H1 (cell line): ENCODE measurements at regions not wholly inside any gene's neighbourhood (a gene's known extent, or its start where the extent isn't known, plus 50 kb on each side); places are given as distances from the start of the nearest gene placed in this dataset.

Experiments
- CTCF ChIA-PET: fragments of 300-600 bp; sonication (Branson Sonifier 250); formaldehyde crosslinking; loops from one replicate; lab custom pipeline; 2021; ENCODE audit not compliant: partially characterized antibody; lab: Charles Lee
- POLR2A ChIA-PET: fragments of 300-600 bp; sonication (Branson Sonifier 250); formaldehyde crosslinking; loops from one replicate; lab custom pipeline; 2021; ENCODE audit warnings: inconsistent platforms; ENCODE audit not compliant: partially characterized antibody; lab: Charles Lee
- DNase-seq, 2 experiments: peaks; one replicate each; pipeline versions ENCODE4 v3.0.0 to v3.0.0-alpha.2; 2010 to 2022; ENCODE audit warnings: low spot score in 2 of 2, low read depth in 1 of 2, mixed read lengths in 1 of 2
- FAIRE-seq: peaks from 2 replicates; lab custom pipeline; 2011; peaks lifted over from hg19 to GRCh38; lab: Jason Lieb, UNC
- H2AFZ ChIP-seq: 2 replicates; pipeline ENCODE4 v1.8.1; 2012; ENCODE audit warnings: low read length, inconsistent platforms
- H2AK5ac ChIP-seq: 2 replicates; pipeline ENCODE4 v1.6.1; 2013; ENCODE audit warnings: low read depth, low read length
- H2BK120ac ChIP-seq: replicated peaks from 2 replicates; pipeline ENCODE3; 2013; ENCODE audit warnings: low read depth, low read length, inconsistent platforms
- H2BK12ac ChIP-seq: 2 replicates; pipeline ENCODE4 v1.6.1; 2013; ENCODE audit warnings: low read depth, low read length
- H2BK15ac ChIP-seq: 2 replicates; pipeline ENCODE4 v1.6.1; 2013; ENCODE audit warnings: low read length
- H2BK20ac ChIP-seq: 2 replicates; pipeline ENCODE4 v1.6.1; 2013; ENCODE audit warnings: low read length
- H2BK5ac ChIP-seq: 2 replicates; pipeline ENCODE4 v1.6.1; 2013; ENCODE audit warnings: low read depth, low read length
- H3K14ac ChIP-seq: 2 replicates; pipeline ENCODE4 v1.6.1; 2013; ENCODE audit warnings: inconsistent platforms; ENCODE audit not compliant: insufficient read length
- H3K18ac ChIP-seq: 2 replicates; pipeline ENCODE4 v1.6.1; 2013; ENCODE audit warnings: low read length; ENCODE audit errors: extremely low read depth
- H3K23ac ChIP-seq: 2 replicates; pipeline ENCODE4 v1.6.1; 2013; ENCODE audit warnings: inconsistent platforms; ENCODE audit not compliant: insufficient read length
- H3K23me2 ChIP-seq: 2 replicates; pipeline ENCODE4 v1.6.1; 2013; ENCODE audit warnings: low read depth, low read length
- H3K27ac ChIP-seq: 2 replicates; pipeline ENCODE4 v1.6.1; 2011; ENCODE audit warnings: low read depth, low read length, inconsistent platforms
- H3K27me3 ChIP-seq, 4 experiments: replicated peaks in 1 of 4; 1 replicate in 1 of 4; 2 replicates in 3 of 4; pipeline versions ENCODE4 v1.6.1 to v1.8.1; 2011 to 2013; ENCODE audit warnings: low read length in 3 of 4, mild to moderate bottlenecking in 3 of 4, inconsistent platforms in 2 of 4, mixed read lengths in 2 of 4, moderate library complexity in 1 of 4; ENCODE audit not compliant: control insufficient read depth in 3 of 4, insufficient read depth in 3 of 4; ENCODE audit errors: extremely low read depth in 1 of 4
- H3K36me3 ChIP-seq, 4 experiments: 2 replicates each; pipeline versions ENCODE4 v1.6.1 to v1.8.1; 2011 to 2013; ENCODE audit warnings: mild to moderate bottlenecking in 4 of 4, low read length in 3 of 4, moderate library complexity in 2 of 4, control low read depth in 1 of 4, inconsistent platforms in 1 of 4; ENCODE audit not compliant: insufficient read depth in 4 of 4, control insufficient read depth in 2 of 4
- H3K4ac ChIP-seq: replicated peaks from 2 replicates; pipeline ENCODE3; 2013; ENCODE audit warnings: low read length, low read depth, mixed read lengths, inconsistent platforms; ENCODE audit not compliant: insufficient read length
- H3K4me1 ChIP-seq, 4 experiments: replicated peaks in 1 of 4; 1 replicate in 1 of 4; 2 replicates in 3 of 4; pipeline versions ENCODE4 v1.6.1 to v1.8.1; 2011 to 2013; ENCODE audit warnings: low read length in 3 of 4, inconsistent platforms in 2 of 4, mixed read lengths in 1 of 4; ENCODE audit not compliant: insufficient read depth in 4 of 4, control insufficient read depth in 3 of 4
- H3K4me2 ChIP-seq, 2 experiments: 2 replicates each; pipeline versions ENCODE4 v1.6.1 to v1.8.1; 2011 to 2013; ENCODE audit warnings: low read depth in 2 of 2, low read length in 2 of 2, control low read depth in 1 of 2, inconsistent platforms in 1 of 2, mild to moderate bottlenecking in 1 of 2; ENCODE audit not compliant: insufficient read depth in 1 of 2
- H3K4me3 ChIP-seq, 4 experiments: fragments of 200-600, 300-600 bp in 1 of 4; sonication (generic), shearing (Covaris generic), sonication (Bioruptor Twin) in 1 of 4; 2 replicates each; pipeline versions ENCODE4 v1.5.1 to v1.8.1; 2011 to 2016; ENCODE audit warnings: low read length in 4 of 4, low read depth in 3 of 4, control low read depth in 2 of 4, inconsistent platforms in 2 of 4, mild to moderate bottlenecking in 2 of 4, mixed read lengths in 1 of 4, moderate library complexity in 1 of 4; ENCODE audit not compliant: insufficient read depth in 2 of 4; ENCODE audit errors: extremely low read depth in 1 of 4
- H3K56ac ChIP-seq: replicated peaks from 2 replicates; pipeline ENCODE3; 2013; ENCODE audit warnings: low read depth, mild to moderate bottlenecking, mixed read lengths, low read length, inconsistent platforms; ENCODE audit not compliant: insufficient read length
- H3K79me1 ChIP-seq: 2 replicates; pipeline ENCODE4 v1.6.1; 2013; ENCODE audit warnings: low read depth, low read length, control low read depth
- H3K79me2 ChIP-seq, 2 experiments: 2 replicates each; pipeline versions ENCODE4 v1.6.1 to v1.8.1; 2012 to 2013; ENCODE audit warnings: low read length in 2 of 2, mild to moderate bottlenecking in 2 of 2, inconsistent platforms in 1 of 2; ENCODE audit not compliant: insufficient read depth in 2 of 2, control insufficient read depth in 1 of 2
- H3K9ac ChIP-seq, 4 experiments: replicated peaks in 1 of 4; 1 replicate in 1 of 4; 2 replicates in 3 of 4; pipeline versions ENCODE4 v1.6.1 to v1.8.1; 2011 to 2013; ENCODE audit warnings: low read depth in 3 of 4, low read length in 3 of 4, control low read depth in 2 of 4, mild to moderate bottlenecking in 2 of 4, moderate library complexity in 2 of 4, inconsistent platforms in 1 of 4; ENCODE audit errors: extremely low read depth in 1 of 4
- H3K9me3 ChIP-seq, 2 experiments: 2 replicates each; pipeline versions ENCODE4 v1.6.1 to v1.8.1; 2012 to 2013; ENCODE audit warnings: mild to moderate bottlenecking in 2 of 2, moderate library complexity in 2 of 2, control low read depth in 1 of 2, inconsistent platforms in 1 of 2, low read depth in 1 of 2, low read length in 1 of 2, mixed read lengths in 1 of 2; ENCODE audit not compliant: insufficient read depth in 2 of 2
- H4K20me1 ChIP-seq, 2 experiments: replicated peaks in 1 of 2; 2 replicates each; pipeline versions ENCODE3 to v1.8.1; 2011 to 2013; ENCODE audit warnings: inconsistent platforms in 2 of 2, low read length in 2 of 2, mild to moderate bottlenecking in 1 of 2; ENCODE audit not compliant: insufficient read depth in 2 of 2, control insufficient read depth in 1 of 2
- H4K5ac ChIP-seq: 2 replicates; pipeline ENCODE4 v1.6.1; 2013; ENCODE audit warnings: low read length, low read depth, mixed read lengths, inconsistent platforms; ENCODE audit not compliant: insufficient read length
- H4K8ac ChIP-seq: 2 replicates; pipeline ENCODE4 v1.8.0; 2013; ENCODE audit warnings: mild to moderate bottlenecking, moderate library complexity, low read length, inconsistent platforms; ENCODE audit not compliant: insufficient read depth; ENCODE audit errors: extremely low read depth
- H4K91ac ChIP-seq: replicated peaks from 2 replicates; pipeline ENCODE3; 2013; ENCODE audit warnings: low read length, mixed read lengths, inconsistent platforms; ENCODE audit not compliant: insufficient read length
- BRCA1 ChIP-seq: IDR thresholded peaks from 2 replicates; pipeline ENCODE4 v1.6.1; 2012; ENCODE audit warnings: low read depth, low read length, improper control_type of control experiment
- CBX8 ChIP-seq: fragments of 300-800, 300-1000 bp; sonication (generic); IDR thresholded peaks from 2 replicates; pipeline ENCODE4 v1.7.1; 2016; ENCODE audit warnings: low read depth, low read length, borderline replicate concordance
- GTF2F1 ChIP-seq: IDR thresholded peaks from 2 replicates; pipeline ENCODE4 v1.6.1; 2012; ENCODE audit warnings: low read depth, low read length, improper control_type of control experiment, borderline replicate concordance
- HDAC6 ChIP-seq: IDR thresholded peaks from one replicate; pipeline ENCODE4 v1.7.1; 2012; ENCODE audit warnings: low read depth, mild to moderate bottlenecking, inconsistent platforms, low read length, moderate library complexity
- KDM5A ChIP-seq: fragments of 200-600 bp; IDR thresholded peaks from 2 replicates; pipeline ENCODE4 v1.7.1; 2012; ENCODE audit warnings: mild to moderate bottlenecking, low read length, inconsistent platforms, mixed read lengths
- MAFK ChIP-seq: IDR thresholded peaks from 2 replicates; pipeline ENCODE4 v1.6.1; 2012; ENCODE audit warnings: low read depth, mild to moderate bottlenecking, improper control_type of control experiment, low read length
- POLR2AphosphoS5 ChIP-seq: IDR thresholded peaks from 2 replicates; pipeline ENCODE4 v1.6.1; 2011; ENCODE audit warnings: low read depth, low read length
- RNF2 ChIP-seq: fragments of 200-900, 300-1000 bp; sonication (generic); IDR thresholded peaks from 2 replicates; pipeline ENCODE4 v1.7.1; 2016; ENCODE audit warnings: borderline replicate concordance, low read depth, mild to moderate bottlenecking, antibody characterized with exemption, low read length; ENCODE audit not compliant: poor library complexity, severe bottlenecking; ENCODE audit errors: missing control alignments
- SAP30 ChIP-seq: fragments of 300-600 bp; sonication (generic); IDR thresholded peaks from 2 replicates; pipeline ENCODE4 v1.7.1; 2012; ENCODE audit warnings: low read length, moderate library complexity, mild to moderate bottlenecking, inconsistent platforms; ENCODE audit not compliant: insufficient read depth, insufficient replicate concordance
- SP1 ChIP-seq: IDR thresholded peaks from 2 replicates; pipeline ENCODE4 v1.6.1; 2011; ENCODE audit warnings: low read depth, low read length
- SP2 ChIP-seq: IDR thresholded peaks from 2 replicates; pipeline ENCODE4 v1.6.1; 2012; ENCODE audit warnings: mild to moderate bottlenecking, low read length, inconsistent platforms
- TCF12 ChIP-seq: IDR thresholded peaks from 2 replicates; pipeline ENCODE4 v1.6.1; 2011; ENCODE audit warnings: low read depth, mild to moderate bottlenecking, low read length
- WGBS, 2 experiments: shearing (Covaris generic) in 1 of 2; methylation state at CpG; one replicate each; pipeline versions ENCODE4 v1.1.6 to v1.1.7; 2013 to 2015; ENCODE audit warnings: low lambda C conversion rate in 2 of 2, mixed read lengths in 2 of 2, inconsistent platforms in 1 of 2, low coverage in 1 of 2, missing lambda C conversion rate in 1 of 2; ENCODE audit not compliant: insufficient replicate concordance in 2 of 2, insufficient coverage in 1 of 2, insufficient read length in 1 of 2; ENCODE audit errors: extremely low coverage in 1 of 2, missing lambda C conversion rate in 1 of 2; 5-methylcytosine and 5-hydroxymethylcytosine counted together
- TF ChIP-seq, protein P1 (sequence below), 3 experiments: IDR thresholded peaks; 1 replicate in 2 of 3; 2 replicates in 1 of 3; pipeline versions ENCODE4 v1.5.1 to v1.6.1; 2011; ENCODE audit warnings: low read length in 3 of 3, mild to moderate bottlenecking in 3 of 3, inconsistent platforms in 2 of 3, low read depth in 1 of 3, moderate library complexity in 1 of 3; ENCODE audit not compliant: insufficient read depth in 1 of 3; ENCODE audit errors: control extremely low read depth in 1 of 3

DNA sequence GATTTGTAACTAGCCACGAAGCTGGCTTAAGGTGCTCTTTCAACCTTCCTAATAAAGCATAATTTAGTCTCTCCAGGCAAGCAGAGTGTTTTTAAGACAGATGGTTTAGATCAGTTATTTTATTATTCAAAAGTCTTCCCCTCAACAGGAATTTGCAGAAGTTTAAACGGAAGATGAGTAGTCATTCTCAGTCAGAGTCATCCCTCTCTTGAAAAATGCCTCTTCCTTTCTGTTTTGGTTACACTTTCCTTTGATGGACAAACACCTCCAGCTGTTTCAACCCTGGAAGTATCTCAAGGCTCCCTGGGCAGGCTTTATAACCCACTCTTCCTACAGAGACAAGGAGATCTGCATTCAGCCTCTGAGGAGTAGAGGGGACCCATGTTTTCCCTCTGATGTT is 60.3 kb upstream of the POU2AF2 start:
- Histone ChIP-seq H2AFZ (no peak overlapping the region), H3K4me2 (no peak overlapping the region), H2BK12ac (no peak overlapping the region), H2BK120ac (no peak overlapping the region), H2BK20ac (no peak overlapping the region), H3K79me2 (no peaks in the 10 kb centered on the region), H3K9me3 (no peaks in the 10 kb centered on the region), H3K56ac (no peak overlapping the region), H3K23ac (no peak overlapping the region), H3K27ac (no peak overlapping the region), H3K4me3 (no peak overlapping the region), H3K36me3 (no peaks in the 10 kb centered on the region), H2BK5ac (no peak overlapping the region), H3K9ac (no peak overlapping the region), H4K20me1 (no peaks in the 10 kb centered on the region), H3K79me1 (no peaks in the 10 kb centered on the region), H3K4me1 (no peaks in the 10 kb centered on the region), H2AK5ac (no peak overlapping the region), H4K91ac (no peak overlapping the region), H3K14ac (no peak overlapping the region), H3K18ac (no peak overlapping the region), H3K27me3 (no peaks in the 10 kb centered on the region), H4K8ac (no peak overlapping the region), H4K5ac (no peak overlapping the region), H3K4ac (no peak overlapping the region), H2BK15ac (no peak overlapping the region), H3K23me2 (no peaks in the 10 kb centered on the region; the same call in 1 of the 2 replicates)
- 48% methylated on average over 2 of the region's 2 CpGs; no CpG with 5 or more reads in 1 of the 2 experiments for WGBS, 2 experiments
- no peak for FAIRE-seq
- CTCF ChIA-PET = interaction anchor here (1.4 kb wide), 1 partner anchor 10 kb away, joined by 3 read pairs; no protein-coding TSS in a partner anchor
- POLR2A ChIA-PET = no interaction called here
- no peak for DNase-seq
- no peak for TF ChIP-seq MAFK
- no peak for TF ChIP-seq GTF2F1
- no peak for TF ChIP-seq POLR2AphosphoS5
- TF ChIP-seq SP2 = no peak
- TF ChIP-seq, protein P1, sequence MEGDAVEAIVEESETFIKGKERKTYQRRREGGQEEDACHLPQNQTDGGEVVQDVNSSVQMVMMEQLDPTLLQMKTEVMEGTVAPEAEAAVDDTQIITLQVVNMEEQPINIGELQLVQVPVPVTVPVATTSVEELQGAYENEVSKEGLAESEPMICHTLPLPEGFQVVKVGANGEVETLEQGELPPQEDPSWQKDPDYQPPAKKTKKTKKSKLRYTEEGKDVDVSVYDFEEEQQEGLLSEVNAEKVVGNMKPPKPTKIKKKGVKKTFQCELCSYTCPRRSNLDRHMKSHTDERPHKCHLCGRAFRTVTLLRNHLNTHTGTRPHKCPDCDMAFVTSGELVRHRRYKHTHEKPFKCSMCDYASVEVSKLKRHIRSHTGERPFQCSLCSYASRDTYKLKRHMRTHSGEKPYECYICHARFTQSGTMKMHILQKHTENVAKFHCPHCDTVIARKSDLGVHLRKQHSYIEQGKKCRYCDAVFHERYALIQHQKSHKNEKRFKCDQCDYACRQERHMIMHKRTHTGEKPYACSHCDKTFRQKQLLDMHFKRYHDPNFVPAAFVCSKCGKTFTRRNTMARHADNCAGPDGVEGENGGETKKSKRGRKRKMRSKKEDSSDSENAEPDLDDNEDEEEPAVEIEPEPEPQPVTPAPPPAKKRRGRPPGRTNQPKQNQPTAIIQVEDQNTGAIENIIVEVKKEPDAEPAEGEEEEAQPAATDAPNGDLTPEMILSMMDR (IDR thresholded peaks at IDR 0.05; ENCODE audit: control extremely low read depth in 1 of 3, insufficient read depth in 1 of 3, low read depth in 1 of 3, low read length in 3 of 3) = no peak
- TF ChIP-seq HDAC6 = no peak
- TF ChIP-seq SP1 = no peak
- no peak for TF ChIP-seq RNF2
- no peak for TF ChIP-seq TCF12
- no peak for TF ChIP-seq SAP30
- TF ChIP-seq CBX8 = no peak
- no peak for TF ChIP-seq BRCA1
- no peak for TF ChIP-seq KDM5A
